WI38 (cell line): ENCODE measurements at regions not wholly inside any gene's neighbourhood (a gene's known extent, or its start where the extent isn't known, plus 50 kb on each side); places are given as distances from the start of the nearest gene placed in this dataset.

Source experiments
- H3K4me3 ChIP-seq: 2 replicates; pipeline ENCODE4 v1.5.1; 2011; ENCODE audit warnings: low read depth, mild to moderate bottlenecking, control low read depth, low read length
- TF ChIP-seq, protein P1 (sequence below): IDR thresholded peaks from 2 replicates; pipeline ENCODE4 v1.5.1; 2012; ENCODE audit warnings: low read depth, mild to moderate bottlenecking, control low read depth, low read length

DNA sequence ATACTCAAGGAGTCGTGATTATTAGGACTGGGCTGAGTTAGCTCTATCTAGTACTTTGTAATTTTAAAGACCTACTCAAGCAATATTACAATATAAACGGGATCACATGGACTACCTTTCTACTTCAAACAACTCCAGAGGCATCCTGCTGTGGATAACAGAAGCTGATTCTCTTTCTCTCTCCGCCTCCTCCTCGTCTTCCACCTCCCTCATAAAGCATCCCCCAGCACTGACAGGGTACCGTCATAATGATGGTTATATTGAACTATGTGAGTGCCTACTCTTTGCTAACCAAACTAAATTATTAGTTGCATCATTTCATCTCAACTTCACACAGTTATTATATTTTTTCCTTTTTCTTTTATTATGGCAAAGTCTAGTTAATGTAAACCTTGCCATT, 165.4 kb upstream of the FOXF1 start:
- H3K4me3 ChIP-seq = no peak overlapping the region
- TF ChIP-seq, protein P1, sequence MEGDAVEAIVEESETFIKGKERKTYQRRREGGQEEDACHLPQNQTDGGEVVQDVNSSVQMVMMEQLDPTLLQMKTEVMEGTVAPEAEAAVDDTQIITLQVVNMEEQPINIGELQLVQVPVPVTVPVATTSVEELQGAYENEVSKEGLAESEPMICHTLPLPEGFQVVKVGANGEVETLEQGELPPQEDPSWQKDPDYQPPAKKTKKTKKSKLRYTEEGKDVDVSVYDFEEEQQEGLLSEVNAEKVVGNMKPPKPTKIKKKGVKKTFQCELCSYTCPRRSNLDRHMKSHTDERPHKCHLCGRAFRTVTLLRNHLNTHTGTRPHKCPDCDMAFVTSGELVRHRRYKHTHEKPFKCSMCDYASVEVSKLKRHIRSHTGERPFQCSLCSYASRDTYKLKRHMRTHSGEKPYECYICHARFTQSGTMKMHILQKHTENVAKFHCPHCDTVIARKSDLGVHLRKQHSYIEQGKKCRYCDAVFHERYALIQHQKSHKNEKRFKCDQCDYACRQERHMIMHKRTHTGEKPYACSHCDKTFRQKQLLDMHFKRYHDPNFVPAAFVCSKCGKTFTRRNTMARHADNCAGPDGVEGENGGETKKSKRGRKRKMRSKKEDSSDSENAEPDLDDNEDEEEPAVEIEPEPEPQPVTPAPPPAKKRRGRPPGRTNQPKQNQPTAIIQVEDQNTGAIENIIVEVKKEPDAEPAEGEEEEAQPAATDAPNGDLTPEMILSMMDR = no peak

DNA sequence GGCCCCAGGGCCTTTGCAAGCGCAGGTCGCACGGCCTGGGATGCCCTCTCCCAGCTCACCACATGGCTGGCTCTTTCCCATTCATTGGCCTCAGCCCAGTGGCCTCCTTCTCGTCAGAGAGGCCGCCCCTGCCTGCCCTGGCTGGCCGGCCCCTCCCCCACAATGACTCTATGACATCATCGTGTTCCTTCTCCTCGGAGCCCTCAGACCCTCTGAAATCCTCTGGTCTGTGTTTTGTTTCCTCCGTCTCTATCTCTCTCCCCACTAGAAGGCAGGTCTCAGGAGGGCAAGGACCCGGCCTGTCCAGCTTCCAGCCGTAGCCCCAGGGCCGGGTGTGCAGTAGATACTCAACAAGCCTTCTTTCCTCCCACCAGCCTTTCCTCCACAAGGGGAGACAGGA, 164.8 kb upstream of the FOXF1 start:
- H3K4me3 ChIP-seq = no peak overlapping the region
- TF ChIP-seq, protein P1 = no peak

DNA sequence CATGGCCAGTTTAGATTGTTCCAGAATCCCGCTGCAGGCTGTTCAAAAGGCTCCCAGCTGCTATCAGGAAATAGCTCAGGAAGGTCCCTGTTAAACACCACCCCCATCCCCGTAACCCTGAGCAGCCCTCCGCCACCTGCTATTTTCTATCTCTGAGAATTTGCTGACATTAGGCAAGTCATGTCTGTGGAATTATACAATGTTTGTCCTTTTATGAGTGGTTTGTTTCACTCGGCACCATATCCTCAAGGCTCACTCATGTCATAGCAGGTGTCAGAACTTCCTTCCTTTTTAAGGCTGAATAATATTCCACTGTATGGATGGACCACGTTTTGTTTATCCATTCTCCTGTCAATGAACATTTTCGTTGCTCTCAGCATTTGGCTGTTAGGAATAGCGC, 164.3 kb upstream of the FOXF1 start:
- TF ChIP-seq, protein P1 = no peak

DNA sequence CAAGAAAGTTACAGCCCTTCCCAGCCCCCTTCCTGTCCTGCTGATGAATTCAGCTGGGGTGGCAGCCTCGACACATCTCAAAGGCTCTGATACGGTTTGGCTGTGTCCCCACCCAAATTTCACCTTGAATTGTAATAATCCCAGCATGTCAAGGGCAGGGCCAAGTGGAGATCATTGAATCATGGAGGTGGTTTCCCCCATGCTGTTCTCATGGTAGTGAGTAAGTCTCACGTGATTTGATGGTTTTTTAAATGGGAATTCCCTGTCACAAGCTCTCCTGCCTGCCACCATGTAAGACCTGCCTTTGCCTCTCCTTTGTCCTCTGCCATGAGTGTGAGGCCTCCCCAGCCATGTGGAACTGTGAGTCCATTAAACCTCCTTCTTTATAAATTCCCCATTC, 163.2 kb upstream of the FOXF1 start:
- TF ChIP-seq, protein P1 = no peak

More for the DNA sequence above, 164.3 kb upstream of the FOXF1 start:
- H3K4me3 ChIP-seq = no peak overlapping the region

DNA sequence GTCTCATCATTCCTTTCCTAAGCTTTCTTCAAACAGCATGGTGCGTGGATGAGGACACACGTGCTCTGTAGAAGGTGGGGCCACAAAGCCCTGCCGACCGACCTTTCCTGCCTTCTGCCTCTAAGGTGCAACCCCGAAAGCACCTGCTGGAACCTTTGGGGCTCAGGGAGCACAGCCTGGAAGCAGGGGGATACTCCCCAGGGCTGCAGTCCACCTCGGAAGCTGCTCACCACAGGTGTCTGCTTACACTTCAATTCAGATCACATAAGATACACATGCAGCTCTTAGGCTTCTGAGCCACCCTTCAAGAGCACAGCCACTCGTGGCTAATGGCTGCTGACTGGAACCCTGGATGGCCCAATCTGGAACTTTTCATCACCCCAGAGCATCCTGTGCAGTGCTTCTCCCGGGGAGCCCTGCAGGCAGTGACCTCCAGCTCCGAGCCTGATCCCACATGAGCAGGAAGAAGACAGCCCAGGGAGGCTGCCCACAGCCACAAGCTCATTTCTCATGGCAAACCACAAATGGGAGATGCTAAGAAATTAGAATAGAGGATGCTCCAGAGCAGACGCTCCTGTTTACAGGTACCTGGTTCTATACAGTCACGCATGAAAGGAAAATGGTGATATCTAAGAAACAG, 162.3 kb upstream of the FOXF1 start:
- TF ChIP-seq, protein P1 = no peak
- H3K4me3 ChIP-seq = no peak overlapping the region

More for the DNA sequence above, 163.2 kb upstream of the FOXF1 start:
- no peak overlapping the region for H3K4me3 ChIP-seq

DNA sequence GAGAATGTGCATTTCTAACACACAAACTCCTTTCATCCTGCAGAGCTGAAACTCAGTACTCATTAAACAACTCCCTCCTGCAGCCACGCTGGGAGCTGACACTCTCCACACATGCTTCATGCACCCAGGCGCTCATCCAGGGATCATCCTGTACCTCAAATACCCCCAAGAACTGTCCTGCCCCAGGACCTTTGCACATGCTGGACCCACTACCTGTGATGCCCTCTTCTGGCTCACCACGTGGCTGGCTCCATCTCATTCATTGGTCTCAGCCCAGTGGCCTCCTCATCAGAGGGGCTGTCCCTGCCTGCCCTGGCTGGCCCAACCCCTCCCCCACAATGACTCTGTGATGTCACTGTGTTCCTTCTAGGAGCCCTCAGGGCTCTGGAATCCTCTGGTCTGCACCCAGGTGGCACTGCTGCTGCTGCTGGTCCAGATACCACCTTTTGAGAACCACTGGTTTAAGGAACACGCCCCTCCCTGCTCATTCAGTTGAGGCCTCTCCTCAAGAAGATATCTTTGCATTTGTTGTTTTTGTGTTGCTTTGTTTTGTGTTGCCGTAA, 160.9 kb upstream of the FOXF1 start:
- TF ChIP-seq, protein P1 = no peak
- H3K4me3 ChIP-seq = no peak overlapping the region

DNA sequence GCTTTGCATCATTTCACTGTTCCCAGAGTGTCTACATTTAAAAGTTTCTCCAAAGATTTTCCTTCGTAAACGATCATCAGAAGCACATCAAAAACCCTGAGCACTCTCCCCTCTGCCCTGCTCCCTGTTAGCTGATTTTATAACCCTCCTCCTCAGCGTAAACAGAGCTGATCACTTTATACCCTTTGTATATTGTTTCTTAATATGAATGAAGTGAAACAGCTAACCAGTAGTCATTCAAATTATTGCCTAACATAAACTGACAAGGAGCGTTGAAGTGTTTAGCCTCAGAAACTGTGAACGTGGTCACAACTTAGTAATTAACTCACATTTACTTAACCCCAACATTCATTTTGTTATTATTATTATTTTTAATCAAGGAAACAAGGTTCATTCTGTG, 160.0 kb upstream of the FOXF1 start:
- H3K4me3 ChIP-seq = no peak overlapping the region

More for the DNA sequence above, 160.0 kb upstream of the FOXF1 start:
- TF ChIP-seq, protein P1 = no peak
